ENCODE measurements at regions not wholly inside any gene's neighbourhood (a gene's known extent, or its start where the extent isn't known, plus 50 kb on each side); places are given as distances from the start of the nearest gene placed in this dataset.

GRCh38 chr21:18970416-18970815, 566.8 kb upstream of the TMPRSS15 start:
- Histone ChIP-seq H3K79me2 (ENCODE audit: insufficient read depth, low read length) (no peaks in the 10 kb centered on the region), H3K27ac (ENCODE audit: low read depth, low read length) (no peak overlapping the region), H3K36me3 (ENCODE audit: control insufficient read depth in 1 of 2, insufficient read depth in 2 of 2, low read length in 2 of 2) (no peaks in the 10 kb centered on the region), H2AFZ (ENCODE audit: low read depth, low read length, poor library complexity, severe bottlenecking) (no peak overlapping the region), H3K9me2 (ENCODE audit: insufficient read depth) (no peaks in the 10 kb centered on the region), H3K27me3 (ENCODE audit: insufficient read depth, low read length) (no peaks in the 10 kb centered on the region), H3K9ac (ENCODE audit: low read length) (no peak overlapping the region), H3K4me1 (ENCODE audit: control insufficient read depth in 1 of 2, insufficient read depth in 2 of 2, low read length in 2 of 2) (no peaks in the 10 kb centered on the region), H3K4me3 (replicated peaks in 1 of 2; ENCODE audit: low read depth in 1 of 2, low read length in 2 of 2) (no peak overlapping the region), H4K20me1 (ENCODE audit: insufficient read depth) (no peaks in the 10 kb centered on the region), H3K4me2 (ENCODE audit: low read length) (no peak overlapping the region), H3K9me3 (ENCODE audit: control insufficient read depth in 1 of 2, insufficient read depth in 1 of 2, low read depth in 1 of 2, low read length in 2 of 2) (peaks cover 25 to 26% of the 10 kb centered on the region in 2 experiments; a peak in 3 of 4 replicates)
- intact Hi-C loops (cut with micrococcal nuclease) = no loop called here
- no TSS peak for BruUV-seq (replicated peaks)
- RAD21 ChIA-PET (ENCODE audit: low non-redundant PET in 1 of 2, low total read pairs in 2 of 2, uncharacterized antibody in 2 of 2, unreplicated experiment in 2 of 2) = no interaction called here
- no peak for DNase-seq (ENCODE audit: low read depth, low spot score)
- ATAC-seq = no peak
- CTCF ChIA-PET = no interaction called here
- POLR2A ChIA-PET = no interaction called here
- TF ChIP-seq ZFX (IDR thresholded peaks at IDR 0.05) (no peak), TCF7L2 (IDR thresholded peaks at IDR 0.05; ENCODE audit: borderline replicate concordance, extremely low read depth, insufficient read depth, insufficient read length) (no peak)
- TF ChIP-seq, protein P1, sequence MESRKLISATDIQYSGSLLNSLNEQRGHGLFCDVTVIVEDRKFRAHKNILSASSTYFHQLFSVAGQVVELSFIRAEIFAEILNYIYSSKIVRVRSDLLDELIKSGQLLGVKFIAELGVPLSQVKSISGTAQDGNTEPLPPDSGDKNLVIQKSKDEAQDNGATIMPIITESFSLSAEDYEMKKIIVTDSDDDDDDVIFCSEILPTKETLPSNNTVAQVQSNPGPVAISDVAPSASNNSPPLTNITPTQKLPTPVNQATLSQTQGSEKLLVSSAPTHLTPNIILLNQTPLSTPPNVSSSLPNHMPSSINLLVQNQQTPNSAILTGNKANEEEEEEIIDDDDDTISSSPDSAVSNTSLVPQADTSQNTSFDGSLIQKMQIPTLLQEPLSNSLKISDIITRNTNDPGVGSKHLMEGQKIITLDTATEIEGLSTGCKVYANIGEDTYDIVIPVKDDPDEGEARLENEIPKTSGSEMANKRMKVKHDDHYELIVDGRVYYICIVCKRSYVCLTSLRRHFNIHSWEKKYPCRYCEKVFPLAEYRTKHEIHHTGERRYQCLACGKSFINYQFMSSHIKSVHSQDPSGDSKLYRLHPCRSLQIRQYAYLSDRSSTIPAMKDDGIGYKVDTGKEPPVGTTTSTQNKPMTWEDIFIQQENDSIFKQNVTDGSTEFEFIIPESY (IDR thresholded peaks at IDR 0.05; ENCODE audit: extremely low read depth, insufficient replicate concordance, low read length) = no peak

GRCh38 chr21:18970941-18971340, 567.4 kb upstream of the TMPRSS15 start:
- H3K36me3 ChIP-seq (ENCODE audit: control insufficient read depth in 1 of 2, insufficient read depth in 2 of 2, low read length in 2 of 2) = no peaks in the 10 kb centered on the region
- TF ChIP-seq CBX3 (IDR thresholded peaks at IDR 0.05; ENCODE audit: low read depth) = no peak
- TF ChIP-seq ELF1 (IDR thresholded peaks at IDR 0.05; ENCODE audit: borderline replicate concordance, low read depth) = no peak
- no peak for TF ChIP-seq ZFX (IDR thresholded peaks at IDR 0.05)
- no peak for TF ChIP-seq POLR2A (IDR thresholded peaks at IDR 0.05; ENCODE audit: borderline replicate concordance, extremely low read depth, insufficient read depth, insufficient read length)
- no peak for TF ChIP-seq TCF7L2 (IDR thresholded peaks at IDR 0.05; ENCODE audit: borderline replicate concordance, extremely low read depth, insufficient read depth, insufficient read length)
- TF ChIP-seq YY1 (IDR thresholded peaks at IDR 0.05; ENCODE audit: extremely low read depth, insufficient replicate concordance, low read depth, low read length) = no peak
- CTCF ChIA-PET = no interaction called here

More at GRCh38 chr21:18970941-18971340, 567.4 kb upstream of the TMPRSS15 start:
- DNase-seq (ENCODE audit: low read depth, low spot score) (no peak), ATAC-seq (no peak)
- Histone ChIP-seq H3K4me3 (replicated peaks in 1 of 2; ENCODE audit: low read depth in 1 of 2, low read length in 2 of 2) (no peak overlapping the region), H2AFZ (ENCODE audit: low read depth, low read length, poor library complexity, severe bottlenecking) (no peak overlapping the region), H3K27me3 (ENCODE audit: insufficient read depth, low read length) (no peaks in the 10 kb centered on the region), H3K27ac (ENCODE audit: low read depth, low read length) (no peak overlapping the region), H3K9ac (ENCODE audit: low read length) (no peak overlapping the region), H3K4me2 (ENCODE audit: low read length) (no peak overlapping the region), H3K79me2 (ENCODE audit: insufficient read depth, low read length) (no peaks in the 10 kb centered on the region), H3K9me2 (ENCODE audit: insufficient read depth) (no peaks in the 10 kb centered on the region), H4K20me1 (ENCODE audit: insufficient read depth) (no peaks in the 10 kb centered on the region), H3K9me3 (ENCODE audit: control insufficient read depth in 1 of 2, insufficient read depth in 1 of 2, low read depth in 1 of 2, low read length in 2 of 2) (peaks cover 23 to 26% of the 10 kb centered on the region in 2 experiments; a peak in 3 of 4 replicates), H3K4me1 (ENCODE audit: control insufficient read depth in 1 of 2, insufficient read depth in 2 of 2, low read length in 2 of 2) (no peaks in the 10 kb centered on the region)
- BruUV-seq (replicated peaks) = no TSS peak
- RAD21 ChIA-PET (ENCODE audit: low non-redundant PET in 1 of 2, low total read pairs in 2 of 2, uncharacterized antibody in 2 of 2, unreplicated experiment in 2 of 2) = no interaction called here
- POLR2A ChIA-PET = no interaction called here
- intact Hi-C loops (cut with micrococcal nuclease) = no loop called here

Measured in HCT116 (cell line).